ENCODE measurements at regions not wholly inside any gene's neighbourhood (a gene's known extent, or its start where the extent isn't known, plus 50 kb on each side); places are given as distances from the start of the nearest gene placed in this dataset.
A peak's percentile ranks its signal among the peaks of the same experiment; 100 is the strongest.

DNA sequence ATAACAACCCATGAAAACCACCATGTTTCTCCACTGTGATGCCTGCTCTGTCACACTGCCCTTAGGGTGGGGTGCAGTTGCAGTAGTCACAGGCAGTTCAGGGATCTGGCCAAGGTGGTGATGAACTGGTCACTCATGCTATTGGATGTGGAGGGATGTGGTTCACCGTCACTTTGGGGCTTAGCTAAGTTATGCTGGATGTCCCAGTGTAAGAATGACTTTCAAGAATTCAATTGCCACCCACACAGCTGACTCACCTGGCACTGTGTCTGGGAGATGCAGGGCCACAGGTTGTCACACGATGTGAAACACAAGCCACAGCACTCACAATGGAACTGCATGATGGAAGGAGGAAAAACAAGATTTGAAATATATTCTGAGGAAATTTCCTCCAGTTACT, 146.1 kb upstream of the CTNNB1 start:
- no peak for DNase-seq

DNA sequence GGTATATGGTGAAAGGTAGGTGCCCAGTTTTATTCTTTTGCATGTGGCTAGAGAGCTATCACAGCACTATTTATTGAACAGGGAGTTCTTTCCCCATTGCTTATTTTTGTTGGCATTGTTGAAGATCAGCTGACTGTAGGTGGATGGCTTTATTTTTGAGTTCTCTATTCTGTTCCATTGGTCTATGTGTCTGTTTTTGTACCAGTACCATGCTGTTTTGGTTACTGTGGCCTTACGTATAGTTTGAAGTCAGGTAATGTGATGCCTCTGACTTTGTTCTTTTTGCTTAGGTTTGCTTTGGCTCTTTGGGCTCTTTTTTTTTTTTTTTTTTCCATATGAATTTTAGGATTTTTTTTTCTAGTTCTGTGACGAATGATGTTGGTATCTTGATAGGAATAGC, 139.2 kb upstream of the CTNNB1 start:
- no peak for DNase-seq

DNA sequence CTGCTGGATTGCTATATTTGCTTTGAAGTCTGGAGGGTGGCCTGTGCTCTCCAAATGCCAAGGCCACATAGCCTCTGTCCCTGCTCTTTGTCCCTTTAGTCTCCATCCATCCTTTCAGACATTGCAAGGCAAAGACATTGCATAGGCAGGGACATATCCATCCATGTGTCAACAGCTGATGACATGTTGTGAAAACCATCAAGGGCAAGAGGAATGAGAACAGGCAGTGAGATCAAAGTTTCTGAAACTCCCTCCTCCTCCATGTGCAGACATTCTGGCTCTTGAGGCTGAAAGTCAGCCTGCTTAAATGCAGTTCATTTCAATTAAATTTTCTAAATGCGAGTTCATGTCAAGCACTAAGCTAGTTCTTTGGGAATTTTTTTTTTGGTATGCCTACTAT, 135.2 kb upstream of the CTNNB1 start:
- DNase-seq = no peak

DNA sequence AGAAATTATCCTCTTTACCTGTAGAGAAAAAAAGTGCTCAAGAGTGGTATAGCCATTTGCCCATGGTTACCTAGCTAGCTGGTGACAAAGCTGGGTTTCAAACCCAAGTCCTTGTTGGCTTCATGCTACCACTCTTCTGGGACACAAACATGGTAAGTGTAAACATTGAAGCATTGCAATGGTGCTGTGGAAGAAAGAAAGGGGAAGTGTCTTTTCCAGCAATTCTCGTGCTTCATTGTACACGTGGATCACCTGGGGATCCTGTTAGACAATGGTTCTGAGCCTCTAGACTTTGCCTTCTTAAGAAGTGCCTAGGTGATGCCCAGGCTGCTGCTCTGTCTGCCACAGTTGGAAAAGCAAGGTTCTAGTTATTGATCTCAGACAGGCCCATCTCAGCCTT, 134.8 kb upstream of the CTNNB1 start:
- DNase-seq = no peak

DNA sequence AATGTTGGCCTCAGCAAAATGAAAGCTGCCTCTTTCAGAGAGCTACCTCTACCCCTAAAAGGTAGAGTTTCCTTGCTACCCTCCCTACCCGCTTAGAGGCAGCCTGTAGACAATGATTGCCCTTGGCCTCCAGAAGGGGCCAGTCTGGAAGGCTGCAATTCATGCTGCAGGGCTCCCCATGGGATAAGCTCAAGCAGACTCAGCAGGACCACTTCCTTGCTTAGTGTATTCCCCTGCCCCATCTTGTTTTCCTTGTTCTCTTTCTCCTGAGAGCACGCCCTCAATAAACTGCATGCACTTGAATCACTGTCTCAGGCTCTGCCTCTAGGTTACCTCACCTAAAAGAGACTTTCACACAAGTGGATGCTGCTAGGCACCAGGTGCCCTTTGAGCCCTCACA, 134.0 kb upstream of the CTNNB1 start:
- DNase-seq = no peak

DNA sequence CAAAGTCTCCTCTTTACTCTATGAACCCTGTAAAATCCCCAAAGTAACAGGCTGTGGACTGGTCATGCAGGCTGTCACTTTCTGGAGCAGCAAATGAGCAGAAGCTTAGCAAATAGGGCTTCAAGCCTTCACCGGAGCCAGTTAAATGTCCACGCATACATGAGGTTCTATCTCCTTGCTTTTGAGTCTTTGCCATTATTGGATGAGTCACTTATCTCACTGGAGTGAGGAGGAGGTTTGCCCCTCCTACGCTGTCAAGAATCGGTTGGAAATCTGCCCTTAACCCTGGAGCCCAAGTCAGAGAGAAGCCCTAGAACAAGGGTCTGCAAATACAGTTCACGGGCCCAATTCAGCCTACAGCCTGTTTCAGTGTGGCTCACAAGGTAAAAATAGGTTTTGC, 126.1 kb upstream of the CTNNB1 start:
- no peak for DNase-seq

DNA sequence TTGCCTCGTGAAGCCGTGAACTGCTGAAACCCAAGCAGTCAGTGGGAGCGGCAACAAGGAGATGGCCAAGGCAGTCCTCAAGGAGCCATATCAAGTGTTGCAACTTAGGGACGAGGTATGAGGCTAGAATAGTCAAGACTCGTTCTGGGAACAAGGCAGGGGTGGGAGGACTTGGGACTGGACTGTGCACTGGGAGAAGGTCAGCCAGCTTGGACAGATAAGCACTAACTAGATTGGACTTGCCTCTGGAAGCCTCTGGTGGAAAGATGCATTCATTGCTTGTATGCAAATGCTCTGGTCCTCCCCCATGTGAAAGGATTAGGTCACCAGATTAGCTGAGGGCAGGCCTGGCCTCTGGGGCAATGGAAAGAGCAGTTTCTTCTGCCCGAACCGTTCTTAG, 123.3 kb upstream of the CTNNB1 start:
- no peak for DNase-seq

DNA sequence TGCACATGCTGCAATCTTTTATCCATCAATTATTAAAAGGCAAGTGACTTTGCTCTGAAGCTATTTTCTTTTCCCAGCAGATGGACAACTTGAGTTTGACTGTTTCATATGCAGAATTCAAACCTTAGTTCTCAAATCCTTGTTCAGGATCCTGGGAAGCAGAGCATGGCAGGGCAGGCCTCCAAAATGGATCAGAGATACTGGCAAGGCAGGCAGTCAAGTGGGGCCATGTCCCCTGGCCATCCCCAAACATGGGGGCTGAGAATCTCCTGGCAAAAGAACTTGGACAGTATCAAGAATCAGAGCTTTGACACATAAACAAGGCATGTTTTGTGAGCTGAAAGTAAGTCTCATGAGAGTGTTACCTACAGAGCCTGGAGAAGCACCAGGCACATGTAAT, 122.9 kb upstream of the CTNNB1 start:
- no peak for DNase-seq

DNA sequence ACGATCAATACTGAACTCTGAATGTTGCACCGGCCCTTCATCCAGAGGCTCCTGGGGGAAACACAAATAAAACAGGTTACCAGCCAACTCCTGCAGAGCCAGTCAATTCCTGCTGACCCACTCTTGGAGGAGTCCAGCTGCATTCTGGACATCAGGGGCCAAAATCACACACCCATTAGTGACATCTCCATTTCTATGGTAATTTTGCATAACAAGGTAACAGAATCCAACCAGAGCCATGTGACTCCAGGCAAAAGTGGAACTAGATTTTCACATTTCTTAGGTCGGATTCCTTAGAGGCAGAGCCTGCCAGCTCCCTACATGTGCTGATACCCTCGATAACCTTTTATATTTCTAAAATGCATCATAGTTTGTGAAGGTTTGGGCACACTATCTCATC, 119.2 kb upstream of the CTNNB1 start:
- no peak for DNase-seq

DNA sequence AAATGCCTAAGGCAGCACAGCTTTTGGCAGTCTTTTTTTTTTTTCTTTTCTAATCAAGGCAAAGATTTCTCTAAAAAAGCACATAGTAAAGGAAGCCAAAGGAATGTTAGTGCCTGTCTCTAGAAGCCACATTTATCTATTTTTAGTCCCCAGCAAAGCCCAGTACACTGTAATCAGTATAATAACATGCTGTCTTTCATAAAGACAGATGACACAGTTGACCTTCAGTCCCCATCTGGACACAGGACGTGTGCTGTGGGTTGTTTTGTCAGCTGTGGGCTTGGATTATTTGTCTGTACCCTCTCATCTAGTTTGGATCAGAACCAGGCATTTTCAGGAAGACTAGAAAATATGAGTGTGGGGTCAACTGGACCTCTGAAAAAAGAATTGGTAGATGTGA, 110.4 kb upstream of the CTNNB1 start:
- no peak for DNase-seq

DNA sequence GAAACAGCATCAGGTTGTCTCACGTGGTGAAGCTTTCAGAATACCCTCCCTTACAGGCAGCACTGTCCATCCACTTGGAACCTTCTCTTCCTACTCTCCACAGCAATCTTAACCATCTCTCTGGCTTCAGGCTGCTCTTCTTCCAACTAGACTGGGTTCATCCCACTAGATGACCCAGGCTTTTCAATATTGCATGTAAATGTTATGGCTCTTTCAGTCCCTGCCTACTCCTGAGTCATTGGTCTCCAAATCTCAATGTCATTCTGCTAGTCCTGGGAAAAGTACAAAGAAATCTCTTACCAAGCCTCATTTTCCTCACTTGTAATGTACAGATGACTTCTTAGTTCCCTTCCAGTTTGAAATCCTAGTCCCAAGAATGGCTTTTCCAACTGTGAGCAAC, 109.7 kb upstream of the CTNNB1 start:
- no peak for DNase-seq

DNA sequence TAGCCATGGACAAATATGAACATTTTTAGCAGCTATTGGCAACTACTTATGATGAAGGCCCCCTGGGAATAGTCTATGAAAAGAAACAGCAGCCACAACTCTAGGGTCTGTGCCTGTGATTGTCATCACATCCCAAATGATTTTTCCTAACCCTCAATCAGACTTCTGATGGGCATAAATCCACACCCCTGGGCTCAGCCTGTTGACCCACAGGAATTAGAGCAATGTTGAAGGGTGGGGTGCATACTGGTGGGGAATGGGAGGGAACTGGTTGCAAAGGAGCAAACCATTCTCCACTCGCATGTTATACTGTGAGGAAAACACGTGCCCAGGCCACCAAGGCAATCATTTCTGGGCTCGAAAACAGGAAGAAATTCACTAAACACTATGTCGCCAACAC, 106.5 kb upstream of the CTNNB1 start:
- no peak for DNase-seq

DNA sequence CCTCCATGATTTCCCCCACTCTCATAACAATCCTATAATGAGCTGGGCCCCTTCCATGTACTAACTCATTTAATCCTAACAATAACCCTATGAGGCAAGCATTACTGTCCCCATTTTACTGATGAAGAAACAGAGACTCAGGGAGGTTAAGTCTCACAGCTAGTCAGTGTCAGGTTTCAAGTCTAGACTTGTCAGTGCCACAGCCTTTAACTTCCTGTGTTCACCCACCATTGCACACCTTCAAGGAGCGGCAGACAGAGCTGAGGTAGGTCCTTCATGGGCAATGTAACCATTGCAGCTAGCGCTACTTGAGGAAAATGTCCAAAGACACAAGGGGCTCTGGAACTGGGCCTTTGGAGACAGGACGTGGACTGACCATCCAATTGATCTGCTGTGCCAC, 105.8 kb upstream of the CTNNB1 start:
- DNase-seq = no peak

DNA sequence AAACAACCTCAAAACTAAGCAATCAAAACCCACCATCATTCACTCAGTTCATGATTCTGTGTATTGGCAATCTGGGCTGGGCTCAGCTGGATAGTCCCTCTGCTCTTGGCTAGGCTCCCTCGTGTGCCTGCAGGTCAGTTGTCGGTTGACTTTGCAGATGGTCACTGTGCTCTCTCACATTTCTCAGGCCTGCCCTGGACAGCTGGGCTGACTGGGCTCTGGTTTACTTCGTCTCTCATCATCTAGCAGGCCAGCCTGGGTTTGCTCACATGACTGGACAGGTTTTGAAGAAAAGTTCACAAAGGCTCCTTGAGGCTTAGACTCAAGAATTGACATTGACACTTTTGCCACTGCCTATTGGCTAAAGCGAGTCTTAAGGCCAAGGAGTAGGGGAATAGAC, 105.0 kb upstream of the CTNNB1 start:
- no peak for DNase-seq

DNA sequence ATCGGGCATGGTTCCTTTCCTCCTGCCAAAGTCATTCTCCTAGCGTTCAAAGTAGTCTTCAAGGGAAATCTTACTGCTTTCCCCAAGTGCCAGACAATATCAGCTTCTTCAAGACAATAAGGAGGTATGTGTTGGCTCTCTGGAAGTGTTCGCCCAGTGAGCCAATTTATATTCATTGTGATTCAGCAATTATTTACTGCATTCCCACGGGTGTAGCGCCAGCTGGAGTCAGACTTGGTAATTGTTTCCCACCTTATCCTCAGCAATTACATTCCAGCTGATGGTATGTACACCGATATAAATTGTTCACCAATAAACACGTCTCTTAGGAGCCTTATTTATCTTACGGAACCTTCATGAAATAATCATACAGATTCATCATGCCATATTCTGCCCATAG, 103.6 kb upstream of the CTNNB1 start:
- DNase-seq = no peak

DNA sequence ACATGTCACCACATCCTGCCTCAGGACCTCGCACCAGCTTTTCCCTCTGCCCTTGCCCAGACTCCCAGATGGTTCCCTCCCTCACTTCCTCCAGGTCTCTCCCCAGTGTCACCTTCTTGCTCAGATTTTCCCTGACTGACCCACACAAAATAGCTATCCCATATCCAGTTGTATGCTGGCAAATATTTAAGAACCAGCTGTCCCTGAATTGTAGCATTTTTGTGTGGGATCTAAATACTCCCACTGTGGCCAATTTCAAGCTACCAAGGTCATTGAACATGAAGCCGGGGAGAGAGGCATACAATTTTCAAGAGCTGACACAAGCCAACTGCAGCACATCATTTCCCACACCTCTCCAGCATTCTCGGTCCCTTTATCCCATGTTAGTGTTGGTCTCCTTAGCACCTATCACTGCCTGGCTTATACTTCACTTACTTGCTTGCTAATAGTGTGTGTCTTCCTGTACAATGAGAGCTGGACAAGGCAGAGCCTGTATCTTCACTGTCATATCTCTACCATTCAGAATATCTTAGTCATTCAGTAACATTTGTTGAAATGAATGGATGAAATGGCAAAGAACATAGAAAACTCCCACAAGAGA, 101.3 kb upstream of the CTNNB1 start:
- DNase-seq = no peak

DNA sequence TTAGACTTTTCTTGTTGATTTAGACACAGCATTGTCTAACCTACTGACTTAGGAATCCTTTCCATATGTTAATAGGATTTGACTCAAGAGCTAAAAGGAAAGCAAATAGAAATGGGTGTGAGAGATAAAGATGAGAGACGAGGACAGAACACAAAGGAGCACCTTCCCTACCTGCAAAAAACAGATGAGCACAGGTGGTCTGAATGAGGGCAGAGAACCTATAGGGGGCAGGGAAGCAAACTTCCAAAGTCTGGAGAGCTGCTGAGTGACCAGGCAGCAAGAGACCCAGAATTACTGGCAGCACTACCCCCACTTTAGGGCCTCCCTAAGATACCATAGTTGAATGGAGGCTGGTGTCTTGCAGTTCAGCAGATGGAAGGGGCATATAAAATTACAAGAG, 98.1 kb upstream of the CTNNB1 start:
- DNase-seq = no peak

DNA sequence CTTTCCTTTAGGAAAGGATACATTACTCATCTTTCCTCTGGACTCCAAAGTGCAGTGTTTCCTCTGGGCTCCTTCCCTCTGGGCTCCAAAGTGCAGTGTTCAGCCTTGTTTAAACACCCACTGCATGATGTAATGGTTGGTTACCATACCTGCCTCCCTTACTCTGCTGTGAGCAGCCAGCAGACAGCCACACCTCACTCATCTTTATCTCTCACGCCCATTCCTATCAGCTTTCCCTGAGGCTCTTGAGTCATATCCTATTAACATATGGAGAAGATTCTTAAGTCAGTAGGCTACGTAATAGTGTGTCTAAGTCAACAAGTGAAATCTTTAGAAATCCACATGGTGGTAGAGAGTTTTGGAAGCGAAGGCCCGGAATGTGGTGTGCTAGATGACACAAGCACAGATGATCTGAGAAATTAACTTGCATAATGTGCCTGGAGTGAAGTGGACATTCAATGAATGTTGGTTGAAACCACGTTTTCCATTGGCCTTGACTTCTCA, 97.2 kb upstream of the CTNNB1 start:
- DNase-seq = no peak

DNA sequence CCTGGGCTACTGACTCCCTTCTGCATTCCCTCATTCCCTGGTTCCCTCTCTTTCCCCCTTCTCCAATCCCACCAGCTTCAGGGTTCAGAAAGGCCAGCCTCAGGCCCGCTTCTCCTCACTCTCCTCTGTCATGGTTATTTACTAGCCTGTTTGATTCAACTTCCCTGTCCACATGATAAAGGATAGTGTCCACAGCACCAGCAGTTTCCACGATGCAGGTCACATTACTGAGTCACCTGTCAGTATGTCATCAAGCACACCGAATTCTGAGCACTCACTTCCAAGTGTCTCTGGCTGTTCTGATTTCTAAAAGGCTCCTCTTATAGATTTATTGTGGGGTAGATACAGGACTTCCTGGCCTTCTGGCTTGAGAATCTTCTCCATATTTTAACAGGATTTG, 96.6 kb upstream of the CTNNB1 start:
- no peak for DNase-seq

DNA sequence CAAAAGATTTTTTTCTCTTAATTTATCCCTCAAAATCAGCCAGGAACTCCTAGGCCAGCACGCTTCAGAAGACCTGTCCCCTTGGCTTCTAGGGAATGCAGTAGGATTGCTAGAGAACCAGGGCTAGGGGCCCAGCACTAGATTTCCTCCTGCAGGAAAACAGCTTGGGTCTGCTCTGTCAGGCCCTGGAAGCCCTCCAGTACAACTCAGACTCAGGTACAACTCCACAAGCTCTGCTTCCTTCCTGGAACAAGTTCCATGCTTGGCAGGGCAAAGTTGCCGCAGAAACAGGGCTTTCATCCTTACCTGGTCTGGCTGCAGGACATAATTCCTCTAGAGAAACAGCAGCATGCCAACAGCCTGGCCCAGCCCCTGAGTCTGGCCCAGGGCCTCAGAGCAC, 96.1 kb upstream of the CTNNB1 start:
- no peak for DNase-seq

DNA sequence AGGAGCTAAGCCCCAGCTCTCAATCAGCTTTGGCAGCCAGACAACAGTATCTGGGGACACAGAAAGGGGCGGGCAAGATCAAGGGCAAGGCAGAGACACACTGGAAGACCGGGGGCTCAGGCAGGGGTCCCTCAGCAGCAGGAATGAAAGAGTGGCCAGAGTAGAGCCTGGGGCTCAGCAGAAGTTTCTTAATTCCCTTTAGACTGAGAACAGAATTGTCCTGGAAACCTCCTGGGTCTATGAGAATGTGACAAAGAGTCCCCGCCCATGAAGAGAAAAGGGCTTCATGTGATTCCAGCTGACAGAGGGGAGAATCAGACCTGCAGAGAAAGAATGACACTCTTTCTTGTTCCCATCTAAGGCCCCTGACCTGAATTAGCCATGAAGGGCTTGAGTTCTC, 95.2 kb upstream of the CTNNB1 start:
- no peak for DNase-seq

DNA sequence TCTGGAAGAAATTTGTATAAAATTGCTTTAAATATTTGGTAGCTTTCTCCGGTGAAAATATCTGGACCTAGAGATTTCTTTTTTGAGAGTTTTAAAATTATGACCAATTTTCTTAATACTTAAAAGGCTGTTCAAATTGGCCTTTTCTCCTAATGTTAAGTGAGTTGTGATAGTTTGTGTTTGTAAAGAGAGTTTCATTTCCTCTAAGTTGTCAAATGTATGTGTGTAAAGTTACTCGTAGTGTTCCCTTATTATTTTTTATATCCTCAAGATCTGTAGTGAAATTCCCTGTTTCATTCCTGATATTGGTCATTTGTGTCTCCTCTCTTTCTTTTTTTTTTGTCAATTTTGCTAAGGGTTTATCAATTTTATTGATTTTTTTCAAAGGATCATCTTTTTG, 92.6 kb upstream of the CTNNB1 start:
- no peak for DNase-seq

DNA sequence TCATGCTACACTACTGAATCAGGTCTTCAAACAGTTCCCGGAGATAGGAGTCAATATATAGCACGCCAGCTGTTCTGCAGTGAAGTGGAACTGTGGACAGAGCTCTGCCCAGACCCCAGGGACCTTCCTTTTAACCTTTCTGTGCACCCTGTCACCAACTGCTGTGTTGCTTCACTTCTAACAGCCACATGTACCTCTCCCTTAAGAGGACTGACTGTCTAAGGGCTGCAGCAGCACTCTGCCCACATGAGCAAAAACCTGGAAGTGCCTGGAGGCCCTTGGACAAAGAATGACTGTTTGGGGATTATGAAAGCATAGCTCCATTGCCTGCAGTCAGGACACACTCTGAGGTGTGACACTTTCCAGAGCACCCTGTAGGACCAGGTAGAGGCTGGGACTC, 88.3 kb upstream of the CTNNB1 start:
- DNase-seq = no peak

DNA sequence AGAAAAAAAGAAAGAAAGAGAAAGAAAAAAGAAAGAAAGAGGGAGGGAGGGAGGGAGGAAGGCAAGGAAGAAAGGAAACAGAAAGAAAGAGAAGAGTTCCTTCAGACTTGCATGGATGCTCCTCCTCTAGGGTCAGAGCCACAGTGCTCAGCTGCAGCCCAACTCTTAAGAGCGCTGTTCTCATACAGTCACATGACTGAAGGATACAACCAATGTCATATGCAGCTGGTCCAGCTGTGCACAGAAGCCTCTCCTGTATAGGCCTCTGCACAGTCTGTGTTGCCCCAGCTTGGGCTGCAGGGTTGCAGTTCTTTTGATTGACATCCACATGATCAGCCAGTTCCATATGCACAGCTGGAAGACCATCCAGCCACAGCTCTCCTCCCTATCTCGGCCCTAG, 86.8 kb upstream of the CTNNB1 start:
- DNase-seq = no peak

DNA sequence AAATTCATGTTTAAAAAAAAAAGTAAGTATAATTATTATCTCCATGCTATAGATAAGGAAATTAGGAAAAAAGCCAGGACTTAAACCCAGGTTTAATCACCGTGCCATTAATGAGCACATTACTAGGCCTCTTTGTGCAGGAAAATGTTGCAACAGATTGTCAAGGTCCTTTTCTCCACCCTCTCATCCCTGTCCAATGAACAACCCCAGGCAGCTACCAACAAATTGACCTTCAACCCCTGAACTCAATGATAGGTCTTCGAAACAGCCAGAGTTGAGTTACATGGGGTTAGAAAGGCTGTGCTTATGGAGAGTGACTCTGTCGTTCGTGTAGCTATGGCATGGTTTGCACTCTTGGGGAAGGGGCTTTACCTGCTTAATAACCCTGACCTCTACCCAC, 84.2 kb upstream of the CTNNB1 start:
- no peak for DNase-seq

DNA sequence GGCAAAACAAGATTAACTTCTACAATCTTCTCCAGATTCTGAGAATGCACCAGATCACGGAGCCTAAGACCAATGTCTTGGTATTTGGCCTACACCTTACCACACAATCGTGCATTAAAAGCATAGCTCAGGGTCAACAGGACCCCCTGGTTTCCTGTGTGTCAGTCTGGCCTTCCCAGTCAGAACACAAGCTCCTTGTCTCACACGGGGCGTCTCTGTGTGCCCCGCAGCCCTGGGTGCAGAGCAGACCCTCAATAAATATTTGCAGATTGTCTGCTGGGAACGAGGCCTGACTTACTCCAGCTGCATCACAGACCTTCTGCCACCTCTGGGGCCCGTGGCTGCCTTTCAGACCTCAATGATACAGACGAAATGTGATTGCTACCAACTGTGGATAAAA, 82.5 kb upstream of the CTNNB1 start:
- peak; percentile 16 for DNase-seq

All from hematopoietic multipotent progenitor cell treated with erythropoietin and hydrocortisone succinate and interleukin-3 and kit ligand, for 6 days (in vitro differentiated cells).